ENCODE measurements at regions not wholly inside any gene's neighbourhood (a gene's known extent, or its start where the extent isn't known, plus 50 kb on each side); places are given as distances from the start of the nearest gene placed in this dataset.

- H3K4me1 Mint-ChIP-seq = peaks cover 19% of the 10 kb centered on the region
- peaks cover 6% of the 10 kb centered on the region for H3K9me3 Mint-ChIP-seq
- no peak overlapping the region for H3K4me3 Mint-ChIP-seq
- no peaks in the 10 kb centered on the region for H3K36me3 Mint-ChIP-seq
- DNase-seq (ENCODE audit: low spot score in 2 of 2) (no peak), ATAC-seq (ENCODE audit: low read depth) (no peak)
- H3K27me3 Mint-ChIP-seq = no peaks in the 10 kb centered on the region
- H3K27ac Mint-ChIP-seq = peak overlapping the region; percentile 95
Measured at GRCh38 chr10:124227055-124227975, 133.9 kb upstream of the CHST15 start.

- DNase-seq (ENCODE audit: low spot score in 2 of 2) = no peak
- H3K36me3 Mint-ChIP-seq = no peaks in the 10 kb centered on the region
- no peak overlapping the region for H3K4me3 Mint-ChIP-seq
- H3K4me1 Mint-ChIP-seq = peaks cover 25% of the 10 kb centered on the region
- H3K27me3 Mint-ChIP-seq = no peaks in the 10 kb centered on the region
- ATAC-seq (ENCODE audit: low read depth) = no peak
- peak overlapping the region; percentile 95 for H3K27ac Mint-ChIP-seq
- H3K9me3 Mint-ChIP-seq = peaks cover 6% of the 10 kb centered on the region
Measured at GRCh38 chr10:124226271-124227054, 133.1 kb upstream of the CHST15 start.

- no peaks in the 10 kb centered on the region for H3K36me3 Mint-ChIP-seq
- ATAC-seq (ENCODE audit: low read depth) (peak; percentile 62), DNase-seq (ENCODE audit: low spot score in 2 of 2) (peak; percentile 34 to 47)
- H3K4me3 Mint-ChIP-seq = no peak overlapping the region
- H3K4me1 Mint-ChIP-seq = peaks cover 25% of the 10 kb centered on the region
- H3K27me3 Mint-ChIP-seq = no peaks in the 10 kb centered on the region
- peaks cover 6% of the 10 kb centered on the region for H3K9me3 Mint-ChIP-seq
- peak overlapping the region; percentile 95 for H3K27ac Mint-ChIP-seq
Measured at GRCh38 chr10:124225467-124226270, 132.3 kb upstream of the CHST15 start.

- ATAC-seq (ENCODE audit: low read depth) (peak; percentile 9), DNase-seq (ENCODE audit: low spot score in 2 of 2) (no peak)
- Mint-ChIP-seq H3K27me3 (no peaks in the 10 kb centered on the region), H3K36me3 (no peaks in the 10 kb centered on the region), H3K27ac (no peak overlapping the region), H3K4me1 (peaks cover 29% of the 10 kb centered on the region), H3K9me3 (peaks cover 6% of the 10 kb centered on the region), H3K4me3 (no peak overlapping the region)
Measured at GRCh38 chr10:124225029-124225466, 131.7 kb upstream of the CHST15 start.

- no peak overlapping the region for H3K27ac Mint-ChIP-seq
- no peaks in the 10 kb centered on the region for H3K36me3 Mint-ChIP-seq
- H3K4me3 Mint-ChIP-seq = no peak overlapping the region
- peaks cover 6% of the 10 kb centered on the region for H3K9me3 Mint-ChIP-seq
- DNase-seq (ENCODE audit: low spot score in 2 of 2) (no peak), ATAC-seq (ENCODE audit: low read depth) (peak; percentile 6)
- peaks cover 1% of the 10 kb centered on the region for H3K27me3 Mint-ChIP-seq
- H3K4me1 Mint-ChIP-seq = peaks cover 29% of the 10 kb centered on the region
Measured at GRCh38 chr10:124224331-124225028, 131.1 kb upstream of the CHST15 start.

GRCh38 chr10:124223711-124224085 is 130.3 kb upstream of the CHST15 start:
- H3K27ac Mint-ChIP-seq = no peak overlapping the region
- no peak overlapping the region for H3K4me3 Mint-ChIP-seq
- peaks cover 6% of the 10 kb centered on the region for H3K9me3 Mint-ChIP-seq
- ATAC-seq (ENCODE audit: low read depth) = no peak
- H3K36me3 Mint-ChIP-seq = no peaks in the 10 kb centered on the region
- DNase-seq (ENCODE audit: low spot score in 2 of 2) = no peak
- H3K4me1 Mint-ChIP-seq = peaks cover 29% of the 10 kb centered on the region
- peaks cover 1% of the 10 kb centered on the region for H3K27me3 Mint-ChIP-seq

- Mint-ChIP-seq H3K9me3 (peaks cover 6% of the 10 kb centered on the region), H3K27me3 (peaks cover 1% of the 10 kb centered on the region), H3K27ac (no peak overlapping the region), H3K4me3 (no peak overlapping the region), H3K4me1 (peaks cover 29% of the 10 kb centered on the region), H3K36me3 (no peaks in the 10 kb centered on the region)
- ATAC-seq (ENCODE audit: low read depth) = no peak
- no peak for DNase-seq (ENCODE audit: low spot score in 2 of 2)
Measured at GRCh38 chr10:124222988-124223710, 129.8 kb upstream of the CHST15 start.

GRCh38 chr10:124222318-124222987 is 129.1 kb upstream of the CHST15 start:
- Mint-ChIP-seq H3K27me3 (peaks cover 1% of the 10 kb centered on the region), H3K27ac (no peak overlapping the region), H3K9me3 (peaks cover 5% of the 10 kb centered on the region), H3K36me3 (no peaks in the 10 kb centered on the region), H3K4me1 (peaks cover 28% of the 10 kb centered on the region), H3K4me3 (peak overlapping the region; percentile 77)
- no peak for ATAC-seq (ENCODE audit: low read depth)
- DNase-seq (ENCODE audit: low spot score in 2 of 2) = no peak

GRCh38 chr10:124221356-124222317 is 128.2 kb upstream of the CHST15 start:
- peak overlapping the region; percentile 77 for H3K4me3 Mint-ChIP-seq
- peaks cover 4% of the 10 kb centered on the region for H3K9me3 Mint-ChIP-seq
- peaks cover 22% of the 10 kb centered on the region for H3K4me1 Mint-ChIP-seq
- H3K36me3 Mint-ChIP-seq = no peaks in the 10 kb centered on the region
- peak overlapping the region; percentile 38 for H3K27ac Mint-ChIP-seq
- H3K27me3 Mint-ChIP-seq = peaks cover 5% of the 10 kb centered on the region
- DNase-seq (ENCODE audit: low spot score in 2 of 2) (no peak), ATAC-seq (ENCODE audit: low read depth) (peak; percentile 28)

- DNase-seq (ENCODE audit: low spot score in 2 of 2) = no peak
- peaks cover 20% of the 10 kb centered on the region for H3K4me1 Mint-ChIP-seq
- no peak for ATAC-seq (ENCODE audit: low read depth)
- H3K36me3 Mint-ChIP-seq = no peaks in the 10 kb centered on the region
- peaks cover 6% of the 10 kb centered on the region for H3K27me3 Mint-ChIP-seq
- no peak overlapping the region for H3K4me3 Mint-ChIP-seq
- H3K27ac Mint-ChIP-seq = no peak overlapping the region
- H3K9me3 Mint-ChIP-seq = peaks cover 3% of the 10 kb centered on the region
Measured at GRCh38 chr10:124220971-124221355, 127.6 kb upstream of the CHST15 start.

GRCh38 chr10:124220547-124220946 is 127.1 kb upstream of the CHST15 start:
- peaks cover 6% of the 10 kb centered on the region for H3K27me3 Mint-ChIP-seq
- H3K36me3 Mint-ChIP-seq = no peaks in the 10 kb centered on the region
- no peak overlapping the region for H3K27ac Mint-ChIP-seq
- H3K4me1 Mint-ChIP-seq = peaks cover 18% of the 10 kb centered on the region
- H3K4me3 Mint-ChIP-seq = no peak overlapping the region
- no peaks in the 10 kb centered on the region for H3K9me3 Mint-ChIP-seq
- ATAC-seq (ENCODE audit: low read depth) = no peak
- no peak for DNase-seq (ENCODE audit: low spot score in 2 of 2)

Data from memory B cell (primary cell).